ENCODE measurements at regions not wholly inside any gene's neighbourhood (a gene's known extent, or its start where the extent isn't known, plus 50 kb on each side); places are given as distances from the start of the nearest gene placed in this dataset.

GRCh38 chr18:56517761-56518160 is 120.6 kb downstream of the TXNL1 start:
- TF ChIP-seq POLR2A (IDR thresholded peaks at IDR 0.05) (no peak), CTCF (IDR thresholded peaks at IDR 0.05) (no peak)
